ENCODE measurements at regions not wholly inside any gene's neighbourhood (a gene's known extent, or its start where the extent isn't known, plus 50 kb on each side); places are given as distances from the start of the nearest gene placed in this dataset.
A peak's percentile ranks its signal among the peaks of the same experiment; 100 is the strongest.

- Histone ChIP-seq H3K36me3 (ENCODE audit: control insufficient read depth in 2 of 2, extremely low read depth in 1 of 2, insufficient read depth in 2 of 2, low read length in 2 of 2) (no peaks in the 10 kb centered on the region), H3K4me1 (ENCODE audit: control insufficient read depth, extremely low read depth, insufficient read depth, low read length) (no peaks in the 10 kb centered on the region), H3K9ac (ENCODE audit: control insufficient read depth, extremely low read depth, insufficient read depth, low read length) (no peak overlapping the region), H3K4me3 (ENCODE audit: control insufficient read depth in 2 of 3, extremely low read depth in 1 of 3, insufficient read depth in 2 of 3, low read depth in 1 of 3, low read length in 3 of 3) (no peak overlapping the region), H3K79me2 (ENCODE audit: control insufficient read depth, insufficient read depth, low read length) (no peaks in the 10 kb centered on the region), H2AFZ (ENCODE audit: control insufficient read depth, low read length) (no peak overlapping the region), H3K4me2 (ENCODE audit: control insufficient read depth, extremely low read depth, insufficient read depth, low read depth, low read length) (no peak overlapping the region), H3K27ac (ENCODE audit: control insufficient read depth, insufficient read depth, low read length) (no peak overlapping the region), H3K27me3 (ENCODE audit: control insufficient read depth, extremely low read depth, insufficient read depth, low read length) (peaks cover 3% of the 10 kb centered on the region), H3K9me3 (ENCODE audit: control insufficient read depth, low read depth, low read length) (no peaks in the 10 kb centered on the region), H3K9me1 (ENCODE audit: control insufficient read depth, extremely low read depth, insufficient read depth, low read length) (no peaks in the 10 kb centered on the region), H4K20me1 (ENCODE audit: control insufficient read depth, extremely low read depth, insufficient read depth, low read length) (no peaks in the 10 kb centered on the region)
- no peak for TF ChIP-seq EZH2 (IDR thresholded peaks at IDR 0.05; ENCODE audit: low read length)
- TF ChIP-seq CTCF (optimal IDR thresholded peaks at IDR 0.05 in 1 of 3, IDR thresholded peaks at IDR 0.05 in 1 of 3, conservative IDR thresholded peaks at IDR 0.05 in 1 of 3; ENCODE audit: extremely low read depth in 1 of 3, insufficient read depth in 2 of 3, low read length in 3 of 3), result no peak
- DNase-seq (ENCODE audit: low read depth, low spot score) (no peak), FAIRE-seq (no peak)
- dilution Hi-C loops (cut with MboI; ENCODE audit: extremely low pct_ligation_motif_present, low sequenced_read_pairs), result no loop called here
Measured at GRCh38 chr14:53304726-53305381, 151.7 kb upstream of the DDHD1 start.

GRCh38 chr14:53295985-53296582 is 143.0 kb upstream of the DDHD1 start:
- Histone ChIP-seq H3K79me2 (ENCODE audit: control insufficient read depth, insufficient read depth, low read length) (no peaks in the 10 kb centered on the region), H3K9ac (ENCODE audit: control insufficient read depth, extremely low read depth, insufficient read depth, low read length) (no peak overlapping the region), H3K4me1 (ENCODE audit: control insufficient read depth, extremely low read depth, insufficient read depth, low read length) (no peaks in the 10 kb centered on the region), H3K9me3 (ENCODE audit: control insufficient read depth, low read depth, low read length) (no peaks in the 10 kb centered on the region), H3K36me3 (ENCODE audit: control insufficient read depth in 2 of 2, extremely low read depth in 1 of 2, insufficient read depth in 2 of 2, low read length in 2 of 2) (no peaks in the 10 kb centered on the region), H2AFZ (ENCODE audit: control insufficient read depth, low read length) (no peak overlapping the region), H4K20me1 (ENCODE audit: control insufficient read depth, extremely low read depth, insufficient read depth, low read length) (no peaks in the 10 kb centered on the region), H3K27me3 (ENCODE audit: control insufficient read depth, extremely low read depth, insufficient read depth, low read length) (no peaks in the 10 kb centered on the region), H3K4me2 (ENCODE audit: control insufficient read depth, extremely low read depth, insufficient read depth, low read depth, low read length) (peak overlapping the region; percentile 14), H3K4me3 (ENCODE audit: control insufficient read depth in 2 of 3, extremely low read depth in 1 of 3, insufficient read depth in 2 of 3, low read depth in 1 of 3, low read length in 3 of 3) (no peak overlapping the region), H3K27ac (ENCODE audit: control insufficient read depth, insufficient read depth, low read length) (no peak overlapping the region), H3K9me1 (ENCODE audit: control insufficient read depth, extremely low read depth, insufficient read depth, low read length) (no peaks in the 10 kb centered on the region)
- TF ChIP-seq EZH2 (IDR thresholded peaks at IDR 0.05; ENCODE audit: low read length), result no peak
- TF ChIP-seq CTCF (optimal IDR thresholded peaks at IDR 0.05 in 1 of 3, IDR thresholded peaks at IDR 0.05 in 1 of 3, conservative IDR thresholded peaks at IDR 0.05 in 1 of 3; ENCODE audit: extremely low read depth in 1 of 3, insufficient read depth in 2 of 3, low read length in 3 of 3), result peak in 2 of 3 experiments; percentile 19 to 42
- no peak for DNase-seq (ENCODE audit: low read depth, low spot score)
- peak; percentile 75 for FAIRE-seq
- dilution Hi-C loops (cut with MboI; ENCODE audit: extremely low pct_ligation_motif_present, low sequenced_read_pairs), result no loop called here

Measured in keratinocyte (primary cell).